Epidermal melanocyte (primary cell): ENCODE measurements at regions not wholly inside any gene's neighbourhood (a gene's known extent, or its start where the extent isn't known, plus 50 kb on each side); places are given as distances from the start of the nearest gene placed in this dataset.

Source experiments
- DNase-seq: peaks from one replicate; pipeline ENCODE4 v3.0.0; 2011; ENCODE audit warnings: low spot score; ENCODE audit not compliant: insufficient read length

- DNase-seq, result no peak
Measured at GRCh38 chr16:86186313-86186712, 287.4 kb downstream of the IRF8 start.

- no peak for DNase-seq
Measured at GRCh38 chr16:86189934-86190333, 291.0 kb downstream of the IRF8 start.

GRCh38 chr16:86191663-86192062 is 292.7 kb downstream of the IRF8 start:
- DNase-seq, result no peak

GRCh38 chr16:86193528-86194193 is 294.7 kb downstream of the IRF8 start:
- no peak for DNase-seq

- no peak for DNase-seq
Measured at GRCh38 chr16:86195863-86196630, 297.1 kb downstream of the IRF8 start.

GRCh38 chr16:86196687-86197391 is 297.9 kb downstream of the IRF8 start:
- no peak for DNase-seq

GRCh38 chr16:86198206-86199118 is 299.5 kb downstream of the IRF8 start:
- no peak for DNase-seq

GRCh38 chr16:86199182-86199581 is 300.2 kb downstream of the IRF8 start:
- no peak for DNase-seq

- DNase-seq, result no peak
Measured at GRCh38 chr16:86199871-86200695, 301.1 kb downstream of the IRF8 start.

GRCh38 chr16:86200722-86201121 is 301.8 kb downstream of the IRF8 start:
- no peak for DNase-seq

- no peak for DNase-seq
Measured at GRCh38 chr16:86201746-86202145, 302.8 kb downstream of the IRF8 start.

GRCh38 chr16:86202267-86202666 is 303.3 kb downstream of the IRF8 start:
- DNase-seq, result no peak

- DNase-seq, result no peak
Measured at GRCh38 chr16:86202760-86203426, 303.9 kb downstream of the IRF8 start.

- no peak for DNase-seq
Measured at GRCh38 chr16:86203557-86204275, 304.8 kb downstream of the IRF8 start.

GRCh38 chr16:86205521-86206245 is 304.6 kb upstream of the FOXF1 start:
- DNase-seq, result no peak

- DNase-seq, result no peak
Measured at GRCh38 chr16:86207350-86207749, 303.0 kb upstream of the FOXF1 start.

- DNase-seq, result no peak
Measured at GRCh38 chr16:86209202-86209601, 301.1 kb upstream of the FOXF1 start.

- DNase-seq, result no peak
Measured at GRCh38 chr16:86210403-86211193, 299.7 kb upstream of the FOXF1 start.
